Stimulated activated CD8-positive, alpha-beta memory T cell treated with anti-CD3 and anti-CD28 coated beads, Interleukin-15, amount 100 ng/mL, for 48 hours (primary cell): ENCODE measurements at regions not wholly inside any gene's neighbourhood (a gene's known extent, or its start where the extent isn't known, plus 50 kb on each side); places are given as distances from the start of the nearest gene placed in this dataset.
A peak's percentile ranks its signal among the peaks of the same experiment; 100 is the strongest.

Experiments
- DNase-seq, 2 donors: peaks; one replicate each; pipeline ENCODE4 v3.0.0-alpha.2; 2020; ENCODE audit warnings: low read depth in 2 of 2

GRCh38 chr2:217165547-217165946 is 305.7 kb upstream of the TNP1 start:
- no peak for DNase-seq

GRCh38 chr2:217163987-217164386 is 304.1 kb upstream of the TNP1 start:
- DNase-seq = no peak

GRCh38 chr2:217162533-217162932 is 302.7 kb upstream of the TNP1 start:
- DNase-seq = peak; percentile 9 to 48

GRCh38 chr2:217160978-217161973 is 301.4 kb upstream of the TNP1 start:
- no peak for DNase-seq

- no peak for DNase-seq
These were observed 300.4 kb upstream of the TNP1 start for GRCh38 chr2:217160103-217160743.

GRCh38 chr2:217158928-217159327 is 299.1 kb upstream of the TNP1 start:
- no peak for DNase-seq

GRCh38 chr2:217157581-217157980 is 297.7 kb upstream of the TNP1 start:
- DNase-seq = no peak

- DNase-seq = no peak
These were observed 296.9 kb upstream of the TNP1 start for GRCh38 chr2:217156801-217157200.

GRCh38 chr2:217154923-217155322 is 295.1 kb upstream of the TNP1 start:
- no peak for DNase-seq

- DNase-seq = no peak
These were observed 293.6 kb upstream of the TNP1 start for GRCh38 chr2:217153510-217153909.

- DNase-seq = no peak
These were observed 293.0 kb upstream of the TNP1 start for GRCh38 chr2:217152831-217153230.

GRCh38 chr2:217151509-217152206 is 291.8 kb upstream of the TNP1 start:
- DNase-seq = no peak

GRCh38 chr2:217150236-217150635 is 290.4 kb upstream of the TNP1 start:
- no peak for DNase-seq

GRCh38 chr2:217149087-217149660 is 289.3 kb upstream of the TNP1 start:
- DNase-seq = no peak

- DNase-seq = no peak
These were observed 288.0 kb upstream of the TNP1 start for GRCh38 chr2:217147818-217148217.

GRCh38 chr2:217146956-217147355 is 287.1 kb upstream of the TNP1 start:
- no peak for DNase-seq

GRCh38 chr2:217142649-217143266 is 282.9 kb upstream of the TNP1 start:
- no peak for DNase-seq

GRCh38 chr2:217138284-217138683 is 278.4 kb upstream of the TNP1 start:
- DNase-seq = no peak

GRCh38 chr2:217127744-217128143 is 267.9 kb upstream of the TNP1 start:
- DNase-seq = no peak

- no peak for DNase-seq
These were observed 265.1 kb upstream of the TNP1 start for GRCh38 chr2:217125014-217125413.

- no peak for DNase-seq
These were observed 264.2 kb upstream of the TNP1 start for GRCh38 chr2:217124050-217124449.

- no peak for DNase-seq
These were observed 261.7 kb upstream of the TNP1 start for GRCh38 chr2:217121565-217121964.
